SK-N-SH (cell line): ENCODE measurements at regions not wholly inside any gene's neighbourhood (a gene's known extent, or its start where the extent isn't known, plus 50 kb on each side); places are given as distances from the start of the nearest gene placed in this dataset.

ENCODE experiments used
- CTCF ChIA-PET: fragments of 300-600, 350-600 bp; formaldehyde crosslinking; extraction: SDS; loops from one replicate; lab custom pipeline; 2021; lab: Yijun Ruan, JAX
- POLR2A ChIA-PET: fragments of 350-600 bp; sonication (Branson Sonifier 250); formaldehyde crosslinking; extraction: SDS; loops from one replicate; lab custom pipeline; 2020; ENCODE audit warnings: antibody characterized with exemption, inconsistent platforms; lab: Yijun Ruan, JAX
- DNase-seq: peaks from one replicate; pipeline ENCODE4 v3.0.0; 2012
- H2AFZ ChIP-seq: fragments of 200-600 bp; sonication (generic); 2 replicates; pipeline ENCODE4 v1.8.1; 2016; ENCODE audit warnings: antibody characterized with exemption, mild to moderate bottlenecking, low read depth
- H3F3A ChIP-seq: fragments of 200-600 bp; sonication (generic); replicated peaks from 2 replicates; pipeline ENCODE3; 2016; ENCODE audit warnings: antibody characterized with exemption, mild to moderate bottlenecking; ENCODE audit not compliant: insufficient read depth
- H3K27ac ChIP-seq, 2 experiments: fragments of 200-500 bp in 1 of 2; fragments of 200-600 bp in 1 of 2; sonication (Bioruptor generic) in 1 of 2; sonication (generic), shearing (Covaris generic) in 1 of 2; 2 replicates each; pipeline versions ENCODE4 v1.5.1 to v1.6.1; 2014 to 2016; ENCODE audit warnings: low read depth in 2 of 2, inconsistent platforms in 1 of 2, low read length in 1 of 2, mild to moderate bottlenecking in 1 of 2, mixed read lengths in 1 of 2
- H3K27me3 ChIP-seq: fragments of 200-600 bp; sonication (generic), shearing (Covaris generic); 2 replicates; pipeline ENCODE4 v1.6.1; 2016; ENCODE audit warnings: mixed run types; ENCODE audit not compliant: insufficient read depth
- H3K36me3 ChIP-seq, 2 experiments: fragments of 200-500 bp in 1 of 2; fragments of 200-600 bp in 1 of 2; sonication (Bioruptor generic) in 1 of 2; sonication (generic) in 1 of 2; replicated peaks in 1 of 2; 2 replicates each; pipeline versions ENCODE3 to v1.5.1; 2014 to 2016; ENCODE audit warnings: low read length in 1 of 2, mild to moderate bottlenecking in 1 of 2; ENCODE audit not compliant: insufficient read depth in 2 of 2, control insufficient read depth in 1 of 2
- H3K4me1 ChIP-seq, 2 experiments: fragments of 200-500 bp in 1 of 2; fragments of 200-600 bp in 1 of 2; sonication (Bioruptor generic) in 1 of 2; sonication (generic), shearing (Covaris generic) in 1 of 2; 2 replicates each; pipeline versions ENCODE4 v1.5.1 to v1.6.1; 2014 to 2016; ENCODE audit warnings: low read depth in 1 of 2, low read length in 1 of 2, mixed run types in 1 of 2; ENCODE audit not compliant: insufficient read depth in 2 of 2, control insufficient read depth in 1 of 2
- H3K4me2 ChIP-seq: fragments of 200-600 bp; sonication (generic), shearing (Covaris generic); 2 replicates; pipeline ENCODE4 v1.6.1; 2017; ENCODE audit warnings: mixed run types
- H3K4me3 ChIP-seq, 2 experiments: fragments of 200-500 bp in 1 of 2; fragments of 200-600 bp in 1 of 2; sonication (Bioruptor generic) in 1 of 2; sonication (generic), shearing (Covaris generic) in 1 of 2; 2 replicates each; pipeline versions ENCODE4 v1.5.1 to v1.8.1; 2014 to 2016; ENCODE audit warnings: low read depth in 2 of 2, inconsistent platforms in 1 of 2, low read length in 1 of 2, mild to moderate bottlenecking in 1 of 2, mixed read lengths in 1 of 2, moderate library complexity in 1 of 2
- H3K79me2 ChIP-seq: fragments of 200-600 bp; sonication (generic); 2 replicates; pipeline ENCODE4 v1.8.1; 2017; ENCODE audit warnings: mild to moderate bottlenecking; ENCODE audit not compliant: insufficient read depth
- H3K9ac ChIP-seq: fragments of 200-600 bp; sonication (generic); 2 replicates; pipeline ENCODE4 v1.6.1; 2017; ENCODE audit warnings: mixed run types
- H3K9me2 ChIP-seq: fragments of 200-600 bp; sonication (generic); 2 replicates; pipeline ENCODE4 v1.6.1; 2017; ENCODE audit warnings: mixed run types
- H3K9me3 ChIP-seq: fragments of 200-600 bp; sonication (generic); 2 replicates; pipeline ENCODE4 v1.6.1; 2017; ENCODE audit warnings: mixed run types, mild to moderate bottlenecking, moderate library complexity
- H4K20me1 ChIP-seq: fragments of 200-600 bp; sonication (generic); 2 replicates; pipeline ENCODE4 v1.6.1; 2017; ENCODE audit warnings: mild to moderate bottlenecking, mixed run types; ENCODE audit not compliant: insufficient read depth
- CHD2 ChIP-seq: fragments of 150-350 bp; IDR thresholded peaks from 2 replicates; pipeline ENCODE4 v1.6.1; 2018; ENCODE audit warnings: low read length; ENCODE audit not compliant: partially characterized antibody
- ELF1 ChIP-seq: IDR thresholded peaks from 2 replicates; pipeline ENCODE4 v1.4.0; 2012
- EZH2phosphoT487 ChIP-seq: fragments of 200-600 bp; sonication (generic); IDR thresholded peaks from 2 replicates; pipeline ENCODE4 v1.6.1; 2017; ENCODE audit warnings: low read depth, mixed run types, mild to moderate bottlenecking, antibody characterized with exemption, moderate library complexity, borderline replicate concordance
- FOSL2 ChIP-seq: IDR thresholded peaks from 2 replicates; pipeline ENCODE4 v1.4.0; 2012; ENCODE audit warnings: low read depth, mild to moderate bottlenecking, moderate library complexity, borderline replicate concordance
- FOXJ3 ChIP-seq: sonication (generic); formaldehyde crosslinking; IDR thresholded peaks from 2 replicates; pipeline ENCODE4 v1.5.1; 2020; ENCODE audit warnings: mild to moderate bottlenecking, missing genetic modification reagents
- FOXM1 ChIP-seq: IDR thresholded peaks from 2 replicates; pipeline ENCODE4 v1.4.0; 2012; ENCODE audit warnings: low read depth, mild to moderate bottlenecking
- GABPA ChIP-seq: IDR thresholded peaks from 2 replicates; pipeline ENCODE4 v1.4.0; 2012; ENCODE audit warnings: low read depth, mild to moderate bottlenecking
- GATA2 ChIP-seq: sonication (generic); formaldehyde crosslinking; IDR thresholded peaks from 2 replicates; pipeline ENCODE4 v1.5.0; 2020; ENCODE audit warnings: mild to moderate bottlenecking, missing genetic modification reagents
- MEF2A ChIP-seq: IDR thresholded peaks from 2 replicates; pipeline ENCODE4 v1.4.0; 2012; ENCODE audit warnings: low read depth, borderline replicate concordance
- MXI1 ChIP-seq: IDR thresholded peaks from 2 replicates; pipeline ENCODE4 v1.6.1; 2012; ENCODE audit warnings: mild to moderate bottlenecking, low read depth, low read length, improper control_type of control experiment
- NFIC ChIP-seq: IDR thresholded peaks from 2 replicates; pipeline ENCODE4 v1.4.0; 2012; ENCODE audit warnings: borderline replicate concordance
- POLR2AphosphoS5 ChIP-seq: IDR thresholded peaks from 2 replicates; pipeline ENCODE4 v1.6.1; 2012; ENCODE audit warnings: low read depth, low read length
- RCOR1 ChIP-seq: fragments of 150-350 bp; IDR thresholded peaks from 2 replicates; pipeline ENCODE4 v1.6.1; 2017; ENCODE audit warnings: antibody characterized with exemption, low read length
- RFX5 ChIP-seq: IDR thresholded peaks from 2 replicates; pipeline ENCODE4 v1.6.1; 2012; ENCODE audit warnings: mild to moderate bottlenecking, improper control_type of control experiment, low read length
- SMC3 ChIP-seq: IDR thresholded peaks from 2 replicates; pipeline ENCODE4 v1.6.1; 2012; ENCODE audit warnings: low read depth, low read length, improper control_type of control experiment
- TAF1 ChIP-seq: IDR thresholded peaks from 2 replicates; pipeline ENCODE4 v1.6.1; 2012; ENCODE audit warnings: low read depth, mild to moderate bottlenecking, low read length, moderate library complexity, borderline replicate concordance
- TCF12 ChIP-seq: IDR thresholded peaks from 2 replicates; pipeline ENCODE4 v1.4.0; 2012
- TEAD4 ChIP-seq: IDR thresholded peaks from 2 replicates; pipeline ENCODE4 v1.4.0; 2012; ENCODE audit warnings: mild to moderate bottlenecking, borderline replicate concordance; ENCODE audit not compliant: insufficient read depth
- YY1 ChIP-seq: IDR thresholded peaks from 2 replicates; pipeline ENCODE4 v1.4.0; 2012; ENCODE audit warnings: low read depth, mild to moderate bottlenecking
- WGBS: methylation state at CpG from one replicate; pipeline ENCODE4 v1.1.6; 2017; ENCODE audit warnings: low lambda C conversion rate; 5-methylcytosine and 5-hydroxymethylcytosine counted together
- TF ChIP-seq, protein P1 (sequence below): IDR thresholded peaks from 2 replicates; pipeline ENCODE4; 2012
- TF ChIP-seq, protein P2 (sequence below): IDR thresholded peaks from 2 replicates; pipeline ENCODE4 v1.4.0; 2012; ENCODE audit warnings: low read depth, borderline replicate concordance
- TF ChIP-seq, protein P3 (sequence below): IDR thresholded peaks from 2 replicates; pipeline ENCODE4 v1.6.1; 2012; ENCODE audit warnings: mild to moderate bottlenecking, low read depth, low read length, moderate library complexity
- TF ChIP-seq, protein P4 (sequence below): IDR thresholded peaks from 2 replicates; pipeline ENCODE4 v1.4.0; 2012; ENCODE audit warnings: low read depth

DNA sequence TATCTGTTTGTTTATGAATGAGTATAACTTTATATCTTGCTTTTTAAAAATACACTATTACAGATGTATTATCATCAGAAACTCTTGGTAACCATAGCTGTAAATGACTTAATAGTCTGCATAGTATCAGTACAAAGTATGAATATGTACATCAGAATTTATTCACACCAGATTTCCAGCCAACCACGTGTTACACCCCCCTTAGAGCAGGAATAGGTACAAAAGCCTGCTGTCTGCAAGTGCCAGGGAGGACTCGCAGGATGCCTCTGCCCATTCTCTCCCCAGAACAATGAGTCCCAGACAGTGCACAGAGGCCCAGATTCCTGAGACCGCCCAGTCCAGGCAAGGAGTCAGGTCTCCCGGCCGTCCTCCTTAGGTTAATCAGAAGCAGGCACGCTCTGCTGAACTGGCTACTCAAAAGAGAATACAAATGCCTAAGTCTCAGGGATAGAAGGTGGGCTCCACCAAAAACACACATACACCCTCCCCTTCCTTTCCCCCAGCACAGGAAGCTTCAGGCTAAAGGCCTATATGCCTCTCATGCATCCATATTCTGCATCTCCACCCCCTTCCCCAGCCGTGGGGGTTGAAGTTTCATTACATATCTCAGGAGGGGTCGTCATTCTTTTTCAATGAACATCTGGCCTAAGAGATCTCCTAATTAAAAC is 159.1 kb upstream of the CDH11 start (continued):
- TF ChIP-seq FOSL2, result no peak
- TF ChIP-seq NFIC, result no peak
- no peak for TF ChIP-seq RCOR1
- no peak for TF ChIP-seq MEF2A
- TF ChIP-seq ELF1, result no peak
- no peak for TF ChIP-seq YY1
- TF ChIP-seq, protein P1, sequence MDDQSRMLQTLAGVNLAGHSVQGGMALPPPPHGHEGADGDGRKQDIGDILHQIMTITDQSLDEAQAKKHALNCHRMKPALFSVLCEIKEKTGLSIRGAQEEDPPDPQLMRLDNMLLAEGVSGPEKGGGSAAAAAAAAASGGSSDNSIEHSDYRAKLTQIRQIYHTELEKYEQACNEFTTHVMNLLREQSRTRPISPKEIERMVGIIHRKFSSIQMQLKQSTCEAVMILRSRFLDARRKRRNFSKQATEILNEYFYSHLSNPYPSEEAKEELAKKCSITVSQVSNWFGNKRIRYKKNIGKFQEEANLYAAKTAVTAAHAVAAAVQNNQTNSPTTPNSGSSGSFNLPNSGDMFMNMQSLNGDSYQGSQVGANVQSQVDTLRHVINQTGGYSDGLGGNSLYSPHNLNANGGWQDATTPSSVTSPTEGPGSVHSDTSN, result no peak
- TF ChIP-seq, protein P2, sequence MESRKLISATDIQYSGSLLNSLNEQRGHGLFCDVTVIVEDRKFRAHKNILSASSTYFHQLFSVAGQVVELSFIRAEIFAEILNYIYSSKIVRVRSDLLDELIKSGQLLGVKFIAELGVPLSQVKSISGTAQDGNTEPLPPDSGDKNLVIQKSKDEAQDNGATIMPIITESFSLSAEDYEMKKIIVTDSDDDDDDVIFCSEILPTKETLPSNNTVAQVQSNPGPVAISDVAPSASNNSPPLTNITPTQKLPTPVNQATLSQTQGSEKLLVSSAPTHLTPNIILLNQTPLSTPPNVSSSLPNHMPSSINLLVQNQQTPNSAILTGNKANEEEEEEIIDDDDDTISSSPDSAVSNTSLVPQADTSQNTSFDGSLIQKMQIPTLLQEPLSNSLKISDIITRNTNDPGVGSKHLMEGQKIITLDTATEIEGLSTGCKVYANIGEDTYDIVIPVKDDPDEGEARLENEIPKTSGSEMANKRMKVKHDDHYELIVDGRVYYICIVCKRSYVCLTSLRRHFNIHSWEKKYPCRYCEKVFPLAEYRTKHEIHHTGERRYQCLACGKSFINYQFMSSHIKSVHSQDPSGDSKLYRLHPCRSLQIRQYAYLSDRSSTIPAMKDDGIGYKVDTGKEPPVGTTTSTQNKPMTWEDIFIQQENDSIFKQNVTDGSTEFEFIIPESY, result no peak
- no peak for TF ChIP-seq FOXJ3 (CRISPR knock-in tag)
- TF ChIP-seq, all 33 proteins: peak for 0

DNA sequence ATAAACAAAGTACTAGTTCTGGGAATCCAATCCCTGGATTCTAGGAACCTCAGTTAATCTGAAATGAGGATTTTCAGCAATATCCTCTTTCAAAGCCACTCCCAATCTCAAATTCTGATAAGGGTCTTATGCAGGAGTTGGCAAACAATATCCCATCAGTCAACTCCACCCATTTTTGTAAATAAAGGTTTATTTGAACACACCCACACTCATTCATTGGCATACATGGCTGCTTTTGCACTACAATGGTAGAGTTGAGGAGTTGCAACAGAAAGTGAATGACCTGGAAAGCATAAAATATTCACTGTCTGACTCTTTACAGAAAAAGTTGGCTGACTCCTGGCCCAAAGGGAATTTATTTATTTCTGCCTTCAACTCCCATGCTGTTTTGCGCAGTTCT is 157.7 kb upstream of the CDH11 start:
- CTCF ChIA-PET, result no interaction called here
- 71% methylated on average over 1 of the region's 1 CpG for WGBS
- Histone ChIP-seq H2AFZ (no peak overlapping the region), H3K79me2 (no peaks in the 10 kb centered on the region), H3K4me2 (no peak overlapping the region), H3K36me3 (no peaks in the 10 kb centered on the region), H3K27me3 (no peaks in the 10 kb centered on the region), H3K9ac (no peak overlapping the region), H3K27ac (no peak overlapping the region), H4K20me1 (no peaks in the 10 kb centered on the region), H3K9me2 (no peaks in the 10 kb centered on the region), H3F3A (no peaks in the 10 kb centered on the region), H3K4me1 (peaks cover 0 to 19% of the 10 kb centered on the region in 2 experiments; a peak in 3 of 4 replicates), H3K4me3 (no peak overlapping the region), H3K9me3 (no peaks in the 10 kb centered on the region)
- POLR2A ChIA-PET, result no interaction called here
- TF ChIP-seq RFX5 (no peak), TAF1 (no peak), GABPA (no peak), TCF12 (no peak), EZH2phosphoT487 (no peak), FOSL2 (no peak), TEAD4 (no peak), NFIC (no peak), GATA2 (CRISPR knock-in tag) (no peak), MXI1 (no peak), SMC3 (no peak), FOXM1 (no peak), CHD2 (no peak), MEF2A (no peak), POLR2AphosphoS5 (no peak)
- TF ChIP-seq, protein P3, sequence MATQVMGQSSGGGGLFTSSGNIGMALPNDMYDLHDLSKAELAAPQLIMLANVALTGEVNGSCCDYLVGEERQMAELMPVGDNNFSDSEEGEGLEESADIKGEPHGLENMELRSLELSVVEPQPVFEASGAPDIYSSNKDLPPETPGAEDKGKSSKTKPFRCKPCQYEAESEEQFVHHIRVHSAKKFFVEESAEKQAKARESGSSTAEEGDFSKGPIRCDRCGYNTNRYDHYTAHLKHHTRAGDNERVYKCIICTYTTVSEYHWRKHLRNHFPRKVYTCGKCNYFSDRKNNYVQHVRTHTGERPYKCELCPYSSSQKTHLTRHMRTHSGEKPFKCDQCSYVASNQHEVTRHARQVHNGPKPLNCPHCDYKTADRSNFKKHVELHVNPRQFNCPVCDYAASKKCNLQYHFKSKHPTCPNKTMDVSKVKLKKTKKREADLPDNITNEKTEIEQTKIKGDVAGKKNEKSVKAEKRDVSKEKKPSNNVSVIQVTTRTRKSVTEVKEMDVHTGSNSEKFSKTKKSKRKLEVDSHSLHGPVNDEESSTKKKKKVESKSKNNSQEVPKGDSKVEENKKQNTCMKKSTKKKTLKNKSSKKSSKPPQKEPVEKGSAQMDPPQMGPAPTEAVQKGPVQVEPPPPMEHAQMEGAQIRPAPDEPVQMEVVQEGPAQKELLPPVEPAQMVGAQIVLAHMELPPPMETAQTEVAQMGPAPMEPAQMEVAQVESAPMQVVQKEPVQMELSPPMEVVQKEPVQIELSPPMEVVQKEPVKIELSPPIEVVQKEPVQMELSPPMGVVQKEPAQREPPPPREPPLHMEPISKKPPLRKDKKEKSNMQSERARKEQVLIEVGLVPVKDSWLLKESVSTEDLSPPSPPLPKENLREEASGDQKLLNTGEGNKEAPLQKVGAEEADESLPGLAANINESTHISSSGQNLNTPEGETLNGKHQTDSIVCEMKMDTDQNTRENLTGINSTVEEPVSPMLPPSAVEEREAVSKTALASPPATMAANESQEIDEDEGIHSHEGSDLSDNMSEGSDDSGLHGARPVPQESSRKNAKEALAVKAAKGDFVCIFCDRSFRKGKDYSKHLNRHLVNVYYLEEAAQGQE, result no peak
- TF ChIP-seq, protein P4, sequence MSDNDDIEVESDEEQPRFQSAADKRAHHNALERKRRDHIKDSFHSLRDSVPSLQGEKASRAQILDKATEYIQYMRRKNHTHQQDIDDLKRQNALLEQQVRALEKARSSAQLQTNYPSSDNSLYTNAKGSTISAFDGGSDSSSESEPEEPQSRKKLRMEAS, result no peak
- DNase-seq, result no peak
